ENCODE measurements at regions not wholly inside any gene's neighbourhood (a gene's known extent, or its start where the extent isn't known, plus 50 kb on each side); places are given as distances from the start of the nearest gene placed in this dataset.

DNA sequence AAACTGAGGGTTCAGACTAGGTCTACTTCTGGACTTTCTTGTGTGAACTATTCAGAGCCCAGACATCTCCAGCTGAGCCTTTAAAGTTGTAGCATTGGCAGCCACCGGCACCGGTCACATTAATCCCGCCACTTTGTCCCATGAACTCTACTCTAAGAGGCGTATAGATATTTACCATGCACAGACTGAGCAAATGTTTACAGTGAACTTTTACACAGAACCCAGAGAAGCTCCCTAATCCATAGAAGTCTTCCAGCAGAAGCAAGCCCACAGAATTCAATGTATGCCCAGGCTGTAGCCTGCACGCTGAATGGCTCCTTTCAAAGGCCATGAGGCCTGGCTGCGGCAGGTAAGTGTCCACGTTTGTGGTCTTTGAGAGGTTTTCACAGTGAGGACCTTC lies 466.9 kb downstream of the ENC1 start:
- no peak overlapping the region for H3K27ac ChIP-seq (ENCODE audit: low read depth, low read length)
- no peak overlapping the region for H3K9ac ChIP-seq (ENCODE audit: low read length)
- H3K4me1 ChIP-seq (ENCODE audit: control insufficient read depth in 1 of 2, insufficient read depth in 2 of 2, low read length in 2 of 2): no peaks in the 10 kb centered on the region
- H4K20me1 ChIP-seq (ENCODE audit: insufficient read depth): no peaks in the 10 kb centered on the region
- no peak overlapping the region for H3K4me2 ChIP-seq (ENCODE audit: low read length)
- no peak overlapping the region for H2AFZ ChIP-seq (ENCODE audit: low read depth, low read length, poor library complexity, severe bottlenecking)
- no peaks in the 10 kb centered on the region for H3K27me3 ChIP-seq (ENCODE audit: insufficient read depth, low read length)
- ChIA-PET RAD21 (ENCODE audit: low non-redundant PET in 1 of 2, low total read pairs in 2 of 2, uncharacterized antibody in 2 of 2, unreplicated experiment in 2 of 2) (no interaction called here), POLR2A (no interaction called here), CTCF (no interaction called here)
- no peaks in the 10 kb centered on the region for H3K79me2 ChIP-seq (ENCODE audit: insufficient read depth, low read length)
- no peak for TF ChIP-seq FOSL1 (IDR thresholded peaks at IDR 0.05; ENCODE audit: low read depth)
- no peak for TF ChIP-seq ZFX (IDR thresholded peaks at IDR 0.05)
- TF ChIP-seq TCF7L2 (IDR thresholded peaks at IDR 0.05; ENCODE audit: borderline replicate concordance, extremely low read depth, insufficient read depth, insufficient read length): no peak
- TF ChIP-seq, protein P1, sequence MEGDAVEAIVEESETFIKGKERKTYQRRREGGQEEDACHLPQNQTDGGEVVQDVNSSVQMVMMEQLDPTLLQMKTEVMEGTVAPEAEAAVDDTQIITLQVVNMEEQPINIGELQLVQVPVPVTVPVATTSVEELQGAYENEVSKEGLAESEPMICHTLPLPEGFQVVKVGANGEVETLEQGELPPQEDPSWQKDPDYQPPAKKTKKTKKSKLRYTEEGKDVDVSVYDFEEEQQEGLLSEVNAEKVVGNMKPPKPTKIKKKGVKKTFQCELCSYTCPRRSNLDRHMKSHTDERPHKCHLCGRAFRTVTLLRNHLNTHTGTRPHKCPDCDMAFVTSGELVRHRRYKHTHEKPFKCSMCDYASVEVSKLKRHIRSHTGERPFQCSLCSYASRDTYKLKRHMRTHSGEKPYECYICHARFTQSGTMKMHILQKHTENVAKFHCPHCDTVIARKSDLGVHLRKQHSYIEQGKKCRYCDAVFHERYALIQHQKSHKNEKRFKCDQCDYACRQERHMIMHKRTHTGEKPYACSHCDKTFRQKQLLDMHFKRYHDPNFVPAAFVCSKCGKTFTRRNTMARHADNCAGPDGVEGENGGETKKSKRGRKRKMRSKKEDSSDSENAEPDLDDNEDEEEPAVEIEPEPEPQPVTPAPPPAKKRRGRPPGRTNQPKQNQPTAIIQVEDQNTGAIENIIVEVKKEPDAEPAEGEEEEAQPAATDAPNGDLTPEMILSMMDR (IDR thresholded peaks at IDR 0.05 in 2 of 3, conservative IDR thresholded peaks at IDR 0.05 in 1 of 3; ENCODE audit: borderline replicate concordance in 1 of 3, insufficient read depth in 1 of 3, low read depth in 2 of 3, low read length in 2 of 3): no peak
- TF ChIP-seq RAD21 (IDR thresholded peaks at IDR 0.05; ENCODE audit: low read depth): no peak
- no peak for TF ChIP-seq CBX3 (IDR thresholded peaks at IDR 0.05; ENCODE audit: low read depth)
- no peak for TF ChIP-seq EZH2phosphoT487 (IDR thresholded peaks at IDR 0.05; ENCODE audit: borderline replicate concordance)
- no peak for TF ChIP-seq ZBTB33 (IDR thresholded peaks at IDR 0.05; ENCODE audit: extremely low read depth, insufficient replicate concordance, low read length)
- no peak for TF ChIP-seq JUND (IDR thresholded peaks at IDR 0.05)
- TF ChIP-seq ATF3 (IDR thresholded peaks at IDR 0.05): no peak
- no peak for TF ChIP-seq POLR2A (IDR thresholded peaks at IDR 0.05; ENCODE audit: borderline replicate concordance, extremely low read depth, insufficient read depth, insufficient read length)
- no peak for TF ChIP-seq ELF1 (IDR thresholded peaks at IDR 0.05; ENCODE audit: borderline replicate concordance, low read depth)
- no peak for TF ChIP-seq MAX (IDR thresholded peaks at IDR 0.05)
- TF ChIP-seq EZH2 (IDR thresholded peaks at IDR 0.05): no peak
- TF ChIP-seq SRF (IDR thresholded peaks at IDR 0.05; ENCODE audit: low read depth): no peak
- no peak for TF ChIP-seq YY1 (IDR thresholded peaks at IDR 0.05; ENCODE audit: extremely low read depth, insufficient replicate concordance, low read depth, low read length)
- no peak for TF ChIP-seq POLR2AphosphoS5 (IDR thresholded peaks at IDR 0.05; ENCODE audit: low read depth, low read length)
- H3K4me3 ChIP-seq (replicated peaks in 1 of 2; ENCODE audit: low read depth in 1 of 2, low read length in 2 of 2): no peak overlapping the region
- no peaks in the 10 kb centered on the region for H3K9me3 ChIP-seq (ENCODE audit: control insufficient read depth in 1 of 2, insufficient read depth in 1 of 2, low read depth in 1 of 2, low read length in 2 of 2)
- ATAC-seq (no peak), DNase-seq (ENCODE audit: low read depth, low spot score) (no peak)
- no TSS peak for BruUV-seq (replicated peaks)
- intact Hi-C loops (cut with micrococcal nuclease): no loop called here
- no peaks in the 10 kb centered on the region for H3K36me3 ChIP-seq (ENCODE audit: control insufficient read depth in 1 of 2, insufficient read depth in 2 of 2, low read length in 2 of 2)
- no peaks in the 10 kb centered on the region; the same call in 1 of the 2 replicates for H3K9me2 ChIP-seq (ENCODE audit: insufficient read depth)
